Cardiac fibroblast (primary cell): ENCODE measurements at regions not wholly inside any gene's neighbourhood (a gene's known extent, or its start where the extent isn't known, plus 50 kb on each side); places are given as distances from the start of the nearest gene placed in this dataset.

ENCODE experiments used
- DNase-seq, 2 donors: peaks; one replicate each; pipeline versions ENCODE4 v3.0.0 to v3.0.0-alpha.2; 2010; ENCODE audit warnings: low read depth in 2 of 2
- H3K4me3 ChIP-seq, 2 donors: replicated peaks in 1 of 2; 1 replicate in 1 of 2; 2 replicates in 1 of 2; pipeline ENCODE4 v1.5.1; 2011; ENCODE audit warnings: low read depth in 2 of 2, low read length in 2 of 2, mild to moderate bottlenecking in 2 of 2, moderate library complexity in 1 of 2
- TF ChIP-seq, protein P1 (sequence below): IDR thresholded peaks from one replicate; pipeline ENCODE4 v1.5.1; 2011; ENCODE audit warnings: low read depth, mild to moderate bottlenecking, low read length, inconsistent platforms

DNA sequence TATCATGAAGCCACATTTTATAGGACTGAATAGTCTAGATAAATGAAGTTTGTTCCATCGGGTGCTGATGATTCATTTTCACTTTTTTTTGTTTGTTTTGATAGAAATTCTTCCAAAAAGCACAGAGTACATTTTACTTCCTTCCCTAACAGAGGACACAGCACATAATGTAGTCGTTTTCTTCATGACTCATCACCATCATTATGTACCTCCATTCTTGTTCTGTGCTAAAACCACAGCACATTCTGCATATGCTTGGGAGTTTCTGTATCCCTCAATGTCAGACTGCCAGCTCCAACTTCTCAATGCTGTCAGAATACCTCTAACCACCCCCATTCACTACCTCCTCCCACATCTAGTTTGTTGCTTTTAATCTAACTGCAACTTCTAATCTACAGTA, 1004.9 kb upstream of the ADGRB3 start:
- H3K4me3 ChIP-seq = no peak overlapping the region
- DNase-seq = peak; percentile 94 to 96
- TF ChIP-seq, protein P1, sequence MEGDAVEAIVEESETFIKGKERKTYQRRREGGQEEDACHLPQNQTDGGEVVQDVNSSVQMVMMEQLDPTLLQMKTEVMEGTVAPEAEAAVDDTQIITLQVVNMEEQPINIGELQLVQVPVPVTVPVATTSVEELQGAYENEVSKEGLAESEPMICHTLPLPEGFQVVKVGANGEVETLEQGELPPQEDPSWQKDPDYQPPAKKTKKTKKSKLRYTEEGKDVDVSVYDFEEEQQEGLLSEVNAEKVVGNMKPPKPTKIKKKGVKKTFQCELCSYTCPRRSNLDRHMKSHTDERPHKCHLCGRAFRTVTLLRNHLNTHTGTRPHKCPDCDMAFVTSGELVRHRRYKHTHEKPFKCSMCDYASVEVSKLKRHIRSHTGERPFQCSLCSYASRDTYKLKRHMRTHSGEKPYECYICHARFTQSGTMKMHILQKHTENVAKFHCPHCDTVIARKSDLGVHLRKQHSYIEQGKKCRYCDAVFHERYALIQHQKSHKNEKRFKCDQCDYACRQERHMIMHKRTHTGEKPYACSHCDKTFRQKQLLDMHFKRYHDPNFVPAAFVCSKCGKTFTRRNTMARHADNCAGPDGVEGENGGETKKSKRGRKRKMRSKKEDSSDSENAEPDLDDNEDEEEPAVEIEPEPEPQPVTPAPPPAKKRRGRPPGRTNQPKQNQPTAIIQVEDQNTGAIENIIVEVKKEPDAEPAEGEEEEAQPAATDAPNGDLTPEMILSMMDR = no peak

DNA sequence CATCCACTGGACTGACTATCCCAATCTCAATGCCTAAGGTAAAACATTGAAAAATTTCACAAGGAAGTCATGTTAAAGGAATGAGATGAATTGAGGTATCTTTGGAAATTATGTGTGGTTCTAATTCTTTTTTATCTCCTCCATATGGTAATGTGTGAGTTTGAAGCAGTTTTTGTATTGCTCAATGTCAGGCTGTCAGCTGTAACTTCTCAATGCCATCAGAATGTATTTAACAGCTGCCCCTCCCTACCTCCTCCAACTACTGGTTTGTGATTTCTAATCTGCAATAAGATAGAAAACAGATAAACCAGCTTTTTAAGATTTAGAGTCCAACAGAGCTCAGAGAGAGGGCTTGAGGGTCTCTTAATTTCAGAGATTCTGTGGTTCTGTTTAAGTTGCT, 1005.8 kb upstream of the ADGRB3 start:
- H3K4me3 ChIP-seq = no peak overlapping the region
- DNase-seq = peak; percentile 65 to 72
- TF ChIP-seq, protein P1 = no peak

DNA sequence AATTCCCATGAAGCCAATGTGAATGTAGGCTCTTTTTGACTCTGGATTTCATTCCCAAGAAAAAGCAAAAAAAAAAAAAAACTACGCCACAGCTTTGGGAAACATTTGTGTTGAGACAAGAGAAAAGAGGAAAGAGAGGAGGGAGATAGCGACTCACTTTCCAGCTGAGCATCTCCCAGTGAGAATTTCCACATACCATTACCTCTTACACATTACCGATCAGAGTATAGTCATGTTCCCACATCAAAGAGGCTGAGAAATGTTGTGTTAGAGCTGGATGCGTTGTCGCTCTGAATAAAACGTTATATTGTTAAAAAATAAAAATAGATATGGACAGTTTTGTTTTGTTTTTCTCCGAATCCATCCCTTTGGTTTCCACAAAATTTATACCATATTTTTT, 1019.3 kb upstream of the ADGRB3 start:
- TF ChIP-seq, protein P1 = no peak
- H3K4me3 ChIP-seq = no peak overlapping the region
- DNase-seq = peak in 1 of 2 donors; percentile 82

DNA sequence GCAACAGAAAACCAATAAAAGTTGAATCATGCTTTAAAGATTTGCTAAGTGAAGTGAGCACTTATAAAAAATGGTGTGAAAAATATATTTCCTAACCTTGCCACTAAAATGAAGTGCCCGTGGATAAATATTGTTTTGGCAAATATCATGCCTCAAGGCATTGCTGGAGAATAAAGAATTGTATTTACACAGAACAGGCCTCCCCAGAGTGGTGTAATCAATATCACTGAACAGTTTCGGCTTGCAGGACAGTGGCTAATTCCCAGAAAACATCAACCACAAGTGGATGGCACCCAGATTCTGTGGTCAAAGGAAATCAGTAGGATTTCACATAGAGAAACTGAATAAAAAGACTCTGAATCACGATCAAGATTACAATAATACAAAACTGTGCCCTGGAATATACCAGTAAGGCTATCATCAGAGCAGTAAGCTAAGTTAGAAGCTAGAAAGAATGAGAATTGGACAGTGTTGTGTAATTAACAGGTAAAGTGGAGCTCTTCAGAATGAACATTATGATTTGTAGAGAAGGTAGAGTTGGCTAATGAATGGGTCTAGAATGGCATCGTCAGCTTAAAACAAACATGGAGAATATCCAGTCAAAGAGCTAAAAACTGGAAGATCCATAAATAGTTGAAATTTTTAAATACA, 1026.9 kb upstream of the ADGRB3 start:
- no peak for DNase-seq
- TF ChIP-seq, protein P1 = no peak
- no peak overlapping the region for H3K4me3 ChIP-seq

DNA sequence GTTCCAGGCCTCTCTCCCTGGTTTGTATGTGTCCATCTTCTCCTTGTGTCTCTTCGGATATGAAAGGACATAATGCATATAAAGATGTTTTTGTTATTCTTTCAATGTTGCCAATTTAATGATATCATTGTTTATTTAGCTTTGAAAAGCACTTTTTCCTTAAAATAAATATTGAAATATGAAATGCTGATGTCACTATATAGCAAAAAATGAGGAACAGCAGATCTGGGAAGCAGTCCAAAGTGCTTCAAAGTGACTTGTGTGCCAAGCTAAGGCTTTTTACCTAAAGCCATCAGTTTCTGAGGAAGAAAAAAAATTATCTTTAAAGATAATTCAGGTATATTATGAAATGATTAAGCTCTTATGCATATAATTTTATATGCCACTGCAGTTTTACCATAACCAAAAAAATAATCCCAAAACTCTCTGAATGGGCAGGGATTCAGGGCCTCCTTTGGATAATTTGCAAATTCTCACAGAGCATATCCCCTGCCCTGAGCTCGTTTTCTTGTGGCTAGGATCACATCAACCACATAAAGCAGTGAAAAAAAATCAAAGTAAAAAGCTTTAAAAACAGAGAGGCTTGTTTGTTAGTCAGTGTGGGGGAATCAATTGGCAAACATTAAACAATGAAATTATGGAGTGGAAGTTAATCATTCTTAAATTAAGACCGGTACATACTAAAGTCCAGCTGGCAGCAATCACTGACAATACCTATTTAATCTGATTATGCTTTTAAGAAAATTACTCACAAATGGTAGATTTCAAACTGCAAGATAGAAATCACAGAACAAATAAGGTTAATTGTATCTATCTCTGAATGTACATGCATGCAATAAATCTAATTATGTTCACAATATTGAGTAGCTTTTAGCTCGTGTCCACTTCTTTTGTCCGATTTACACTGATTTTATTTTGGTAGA, 1027.9 kb upstream of the ADGRB3 start:
- TF ChIP-seq, protein P1 = no peak
- DNase-seq = peak; percentile 60 to 84

DNA sequence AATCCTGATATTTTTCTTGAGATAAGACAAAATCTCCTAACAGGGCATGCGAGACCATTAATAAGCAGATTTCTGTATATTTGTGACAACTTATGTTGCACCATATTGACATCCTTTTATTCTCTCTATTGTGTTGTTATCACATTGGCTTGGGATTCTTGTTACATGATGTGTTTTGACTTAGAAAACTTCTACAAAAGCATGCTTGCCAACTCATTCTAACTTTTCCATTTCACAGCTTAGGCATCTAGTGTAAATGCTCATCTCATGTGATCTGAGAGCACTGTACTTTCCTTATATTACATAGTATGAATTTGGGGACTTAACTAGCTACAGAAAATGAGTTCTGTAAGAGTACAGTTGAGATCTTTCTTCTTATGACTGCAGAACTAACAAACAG, 1040.7 kb upstream of the ADGRB3 start:
- TF ChIP-seq, protein P1 = no peak
- H3K4me3 ChIP-seq = no peak overlapping the region
- DNase-seq = peak; percentile 27 to 35

More for the DNA sequence above, 1027.9 kb upstream of the ADGRB3 start:
- H3K4me3 ChIP-seq = no peak overlapping the region
